Esophagus mucosa (tissue), 1 donor: ENCODE measurements at regions not wholly inside any gene's neighbourhood (a gene's known extent, or its start where the extent isn't known, plus 50 kb on each side); places are given as distances from the start of the nearest gene placed in this dataset.

Source experiments
- ATAC-seq: fragments of 200-7000 bp; cut with Tn5 transposase; one replicate; pipeline ENCODE4 v1.9.1; 2020
- donor health status: DM: yes; HTN: yes; CAD: no.

GRCh38 chr17:74089869-74090464 lies 113.5 kb upstream of the RPL38 start:
- ATAC-seq = peak; percentile 65

DNA sequence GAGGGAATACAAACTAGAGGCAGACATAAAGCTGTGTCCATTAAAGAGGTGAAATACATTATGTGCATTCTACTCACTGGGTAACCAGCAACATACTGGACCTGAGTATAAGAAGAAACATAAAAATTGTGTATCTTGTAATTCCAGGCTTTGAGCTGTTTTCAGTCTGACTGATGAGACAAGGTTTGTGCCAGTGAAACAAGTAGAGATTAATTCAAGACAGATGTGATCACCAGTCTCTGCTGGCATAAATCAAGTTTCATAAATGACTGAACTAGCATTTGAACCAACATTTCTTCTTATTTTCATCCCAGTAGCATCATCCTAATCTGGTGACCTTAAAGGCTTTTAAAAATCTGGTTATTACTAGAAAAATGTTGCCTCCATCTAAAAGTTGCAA lies 108.8 kb upstream of the RPL38 start:
- no peak for ATAC-seq

DNA sequence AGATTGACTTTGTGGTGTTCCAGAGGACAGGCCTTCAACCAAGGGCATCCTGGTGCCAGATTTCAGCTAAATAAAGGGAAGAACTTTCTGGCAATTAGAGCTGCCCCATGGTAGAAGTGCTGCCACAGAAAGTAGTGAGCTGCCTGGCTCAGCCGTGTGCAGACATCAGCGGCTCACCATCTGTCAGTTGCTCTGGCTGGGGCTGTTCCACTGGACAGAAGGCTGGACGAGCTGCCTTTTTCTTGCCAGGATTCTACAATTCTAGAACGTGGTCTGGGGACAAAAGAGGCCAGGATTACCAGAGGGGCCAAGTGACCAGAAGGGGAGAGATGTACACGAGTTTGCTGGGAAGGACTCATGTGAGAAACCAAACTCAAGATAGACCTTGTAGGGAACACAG lies 107.0 kb upstream of the RPL38 start:
- no peak for ATAC-seq

GRCh38 chr17:74097450-74098135 lies 105.9 kb upstream of the RPL38 start:
- ATAC-seq = no peak

- no peak for ATAC-seq
These were observed 105.1 kb upstream of the RPL38 start for GRCh38 chr17:74098136-74099024.

GRCh38 chr17:74099442-74100340 lies 103.8 kb upstream of the RPL38 start:
- no peak for ATAC-seq

DNA sequence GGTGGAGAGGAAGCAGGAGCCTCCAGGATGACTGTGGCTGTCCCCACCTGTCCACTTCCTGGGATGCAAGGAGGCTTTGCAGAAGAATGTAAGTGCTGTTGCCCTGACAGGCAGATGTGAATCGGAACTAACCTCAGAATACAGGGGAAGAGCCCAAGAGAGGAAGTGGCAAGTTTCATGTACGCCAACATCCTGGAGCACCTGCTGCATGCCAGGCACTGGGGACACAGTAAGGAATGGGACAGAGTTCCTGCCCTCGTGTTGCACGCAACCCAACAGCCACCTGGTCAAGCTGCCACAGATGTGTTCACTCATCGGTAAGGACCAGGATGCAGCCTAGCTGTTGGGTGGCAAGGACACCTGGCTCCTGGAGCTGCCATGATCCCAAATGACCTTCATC lies 98.6 kb upstream of the RPL38 start:
- no peak for ATAC-seq

GRCh38 chr17:74107107-74107506 lies 96.4 kb upstream of the RPL38 start:
- ATAC-seq = no peak

GRCh38 chr17:74108126-74108705 lies 95.3 kb upstream of the RPL38 start:
- ATAC-seq = no peak

- no peak for ATAC-seq
These were observed 93.0 kb upstream of the RPL38 start for GRCh38 chr17:74110467-74110866.

DNA sequence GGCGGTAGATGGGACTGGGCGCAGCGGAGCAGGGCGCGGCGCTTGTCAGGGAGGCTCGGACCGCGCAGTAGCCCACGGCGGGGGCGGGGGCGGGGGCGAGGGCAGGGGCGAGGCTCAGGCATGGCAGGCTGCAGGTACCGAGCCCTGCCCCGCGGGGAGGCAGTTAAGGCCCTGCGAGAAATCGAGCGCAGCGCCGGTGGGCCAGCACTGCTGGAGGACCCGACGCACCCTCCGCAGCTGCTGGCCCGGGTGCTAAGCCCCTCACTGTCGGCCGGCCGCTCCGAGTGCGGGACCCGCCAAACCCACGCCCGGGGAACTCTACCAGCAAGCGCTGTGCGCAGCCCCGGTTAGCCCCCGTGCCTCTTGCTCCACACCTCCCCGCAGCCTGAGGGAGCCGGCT lies 90.2 kb upstream of the RPL38 start:
- ATAC-seq = no peak

DNA sequence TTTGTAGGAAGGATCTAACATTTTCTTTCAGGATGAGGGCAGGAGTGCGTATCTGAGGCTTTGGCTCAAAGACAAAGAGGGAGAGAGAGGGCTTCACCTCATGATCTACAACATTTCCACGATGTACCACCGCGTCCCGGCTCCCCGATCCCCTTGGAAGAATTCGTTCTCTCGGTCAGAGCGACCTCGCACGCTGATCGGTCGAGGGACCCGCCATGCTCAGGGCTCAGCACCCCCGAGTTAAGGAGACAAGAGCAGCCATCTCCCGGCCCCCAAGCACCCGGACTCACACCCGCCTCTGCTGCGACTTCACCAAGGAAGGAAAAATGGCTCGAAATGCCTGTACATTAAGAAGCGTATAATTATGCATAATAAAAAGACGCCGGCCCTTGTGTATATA lies 89.5 kb upstream of the RPL38 start:
- ATAC-seq = no peak

- ATAC-seq = no peak
These were observed 88.5 kb upstream of the RPL38 start for GRCh38 chr17:74114881-74115470.

- ATAC-seq = no peak
These were observed 87.9 kb upstream of the RPL38 start for GRCh38 chr17:74115586-74115985.

DNA sequence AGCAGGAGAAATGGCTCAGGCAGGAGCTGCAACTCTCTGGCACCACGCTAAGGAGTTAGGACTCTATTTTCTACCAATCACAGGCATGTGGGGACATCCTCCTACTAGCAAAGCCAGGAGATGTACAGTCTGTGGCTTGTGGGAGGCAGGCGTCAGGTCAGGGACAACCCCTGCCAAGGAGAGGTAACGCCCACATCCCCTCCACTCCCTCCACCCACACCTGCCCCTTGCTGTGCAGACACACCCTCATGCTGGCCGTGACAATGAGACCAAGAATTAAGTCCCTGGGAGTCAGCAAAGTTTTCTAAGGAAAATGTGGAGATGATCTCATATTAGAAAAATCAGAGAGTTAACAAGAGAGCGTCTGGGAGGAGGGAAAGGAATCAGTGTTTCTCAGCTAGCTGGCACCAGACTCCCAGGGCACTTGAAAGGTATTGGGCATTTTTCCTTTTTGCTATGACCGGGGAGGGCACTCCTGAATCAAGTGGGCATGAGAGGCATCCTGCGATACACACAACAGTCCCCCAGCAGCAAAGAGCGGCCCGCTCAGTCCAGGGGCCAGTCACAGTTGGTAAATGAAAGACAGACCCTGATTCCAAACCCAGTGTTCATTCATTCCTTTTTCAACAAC lies 87.3 kb upstream of the RPL38 start:
- ATAC-seq = peak; percentile 48

GRCh38 chr17:74117087-74117698 lies 86.3 kb upstream of the RPL38 start:
- ATAC-seq = no peak

DNA sequence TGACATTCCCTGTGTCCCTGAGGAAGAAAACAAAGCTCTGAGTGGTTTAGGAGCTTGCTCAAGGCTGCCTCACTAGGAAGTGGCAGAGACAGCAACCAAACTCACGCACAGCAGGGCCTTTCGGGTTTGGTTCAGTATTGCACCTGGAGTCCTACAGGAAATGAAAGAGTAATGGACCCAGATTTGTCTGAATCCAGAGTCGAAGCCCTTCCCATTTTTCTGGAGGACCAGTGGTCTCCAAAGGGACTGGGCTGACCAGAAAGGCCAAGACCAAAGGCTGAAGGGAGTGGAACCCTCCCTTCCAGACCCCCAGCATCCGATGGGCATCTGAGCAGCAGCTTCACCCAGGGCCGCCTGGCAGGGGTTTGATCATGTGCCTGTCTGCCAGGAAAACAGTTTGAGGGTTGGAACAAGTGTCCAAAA lies 85.5 kb upstream of the RPL38 start:
- ATAC-seq = no peak

DNA sequence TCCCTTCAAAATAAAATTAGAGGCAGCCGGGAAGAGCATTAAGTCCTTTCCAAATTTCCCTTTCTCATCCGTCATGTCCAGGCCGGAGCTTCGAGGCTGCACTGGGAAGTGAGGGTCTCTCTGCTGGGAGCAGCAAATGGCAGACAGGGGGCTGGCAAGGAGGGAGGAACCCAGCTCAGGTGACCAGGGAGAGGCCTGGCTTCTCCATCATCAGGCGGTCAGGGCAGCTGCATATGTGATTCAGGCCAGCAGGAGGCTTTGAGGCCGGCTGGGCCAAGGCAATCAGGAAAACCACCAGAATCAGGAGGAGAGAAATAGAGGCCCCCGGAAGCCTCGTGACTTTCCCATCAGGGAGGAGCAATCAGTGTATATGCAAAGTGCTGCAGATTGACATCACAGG lies 85.0 kb upstream of the RPL38 start:
- no peak for ATAC-seq

DNA sequence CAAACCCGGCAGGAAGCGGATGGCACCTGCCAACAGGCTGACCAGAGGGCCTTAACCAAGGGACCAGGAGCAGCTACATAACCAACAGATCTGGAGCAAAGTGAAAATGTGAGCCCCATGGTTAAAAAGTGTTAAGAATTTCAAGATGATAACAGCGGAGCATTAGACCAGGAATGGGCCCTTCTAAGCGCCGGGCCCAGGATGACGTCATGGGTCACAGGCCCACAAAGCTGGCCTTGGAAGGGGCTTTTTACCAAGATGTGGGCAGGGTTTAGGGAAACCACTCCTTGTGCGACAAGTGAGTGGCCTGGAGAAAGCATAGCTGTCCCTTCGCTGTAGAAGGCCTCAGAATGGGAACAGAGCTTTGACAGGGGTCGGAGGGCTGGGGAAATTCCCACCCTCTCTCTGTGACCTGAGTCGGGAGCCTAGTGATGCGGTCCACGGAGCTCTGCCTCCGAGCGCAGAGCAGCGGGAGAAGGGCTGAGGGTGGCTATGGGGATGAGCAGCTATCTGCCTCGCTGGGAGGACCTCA lies 84.4 kb upstream of the RPL38 start:
- ATAC-seq = no peak

DNA sequence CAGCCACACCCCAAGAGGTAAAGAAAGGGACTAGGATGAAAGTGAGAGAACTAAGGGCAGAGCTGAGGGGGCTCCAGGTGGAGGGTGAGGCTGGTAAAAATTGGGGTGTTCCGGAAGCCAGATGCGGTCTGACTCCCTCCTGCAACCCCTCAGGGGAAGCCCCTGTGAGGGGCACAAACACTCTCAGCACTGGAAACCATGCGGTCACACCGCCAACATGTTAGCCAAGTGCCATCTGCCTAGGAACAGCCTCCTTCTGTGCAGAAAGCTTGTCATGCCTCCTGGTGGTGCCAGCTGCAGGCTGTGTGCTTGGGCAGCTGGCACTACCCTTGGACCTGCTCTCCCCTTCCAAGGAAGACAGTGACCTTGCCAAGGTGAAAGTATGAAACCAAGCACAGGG lies 83.5 kb upstream of the RPL38 start:
- ATAC-seq = no peak

GRCh38 chr17:74123350-74123749 lies 80.1 kb upstream of the RPL38 start:
- no peak for ATAC-seq
